A549 (cell line): ENCODE measurements at regions not wholly inside any gene's neighbourhood (a gene's known extent, or its start where the extent isn't known, plus 50 kb on each side); places are given as distances from the start of the nearest gene placed in this dataset.

Experiments used
- ATAC-seq, 2 experiments: fragments of 200-7000 bp in 1 of 2; fragments of >200 bp in 1 of 2; cut with Nextera tagmentation in 1 of 2; cut with Tn5 transposase in 1 of 2; 3 replicates each; pipeline versions ENCODE4 v1.8.0 to v1.9.1; 2018 to 2020; ENCODE audit warnings: mild to moderate bottlenecking in 1 of 2, moderate library complexity in 1 of 2
- CTCF ChIA-PET: fragments of 300-600 bp; sonication (Branson Sonifier 250); formaldehyde crosslinking; extraction: SDS; loops from one replicate; lab custom pipeline; 2021; ENCODE audit warnings: antibody characterized with exemption, inconsistent platforms; lab: Yijun Ruan, JAX
- POLR2A ChIA-PET: fragments of 350-600 bp; formaldehyde crosslinking; extraction: SDS; loops from one replicate; lab custom pipeline; 2021; ENCODE audit warnings: antibody characterized with exemption, inconsistent platforms; lab: Yijun Ruan, JAX
- DNase-seq, 2 experiments: peaks; one replicate each; pipeline versions ENCODE4 v3.0.0 to v3.0.0-alpha.2; 2011 to 2016; ENCODE audit warnings: low read depth in 1 of 2, low spot score in 1 of 2
- FAIRE-seq: peaks from 2 replicates; lab custom pipeline; 2011; peaks lifted over from hg19 to GRCh38; lab: Jason Lieb, UNC
- H3K27ac ChIP-seq, 2 experiments: fragments of >200 bp; sonication (Bioruptor Twin); formaldehyde crosslinking; 3 replicates each; pipeline ENCODE4 v1.5.1; 2016 to 2017
- H3K4me1 ChIP-seq: fragments of >200 bp; sonication (Bioruptor Twin); formaldehyde crosslinking; 3 replicates; pipeline ENCODE4 v1.6.1; 2016
- H3K4me2 ChIP-seq: fragments of >200 bp; sonication (Bioruptor Twin); formaldehyde crosslinking; 3 replicates; pipeline ENCODE4 v1.6.1; 2016
- H3K4me3 ChIP-seq: fragments of >200 bp; sonication (Bioruptor Twin); formaldehyde crosslinking; 3 replicates; pipeline ENCODE4 v1.5.1; 2016
- H3K9me3 ChIP-seq: fragments of >200 bp; sonication (Bioruptor Twin); formaldehyde crosslinking; 3 replicates; pipeline ENCODE4 v1.6.1; 2016
- BHLHE40 ChIP-seq: IDR thresholded peaks from 2 replicates; pipeline ENCODE4 v1.6.1; 2012; ENCODE audit warnings: low read depth, low read length, inconsistent platforms
- CBX2 ChIP-seq: fragments of 200-600 bp; sonication (generic); IDR thresholded peaks from 2 replicates; pipeline ENCODE4 v1.6.1; 2016; ENCODE audit warnings: low read depth, mild to moderate bottlenecking, borderline replicate concordance
- CBX8 ChIP-seq: fragments of 200-600 bp; sonication (generic); IDR thresholded peaks from 2 replicates; pipeline ENCODE4 v1.6.1; 2016
- CHD4 ChIP-seq: fragments of 200-600 bp; sonication (generic); IDR thresholded peaks from 2 replicates; pipeline ENCODE4 v1.6.1; 2016; ENCODE audit warnings: antibody characterized with exemption, mild to moderate bottlenecking, borderline replicate concordance
- ESRRA ChIP-seq: fragments of 150-350 bp; IDR thresholded peaks from 2 replicates; pipeline ENCODE4 v1.6.1; 2014; ENCODE audit warnings: mild to moderate bottlenecking, low read length, borderline replicate concordance
- FOSL2 ChIP-seq, 2 experiments: fragments of 450-650 bp in 1 of 2; fragments of >200 bp in 1 of 2; sonication (Bioruptor Twin) in 1 of 2; formaldehyde crosslinking; IDR thresholded peaks; 2 replicates each; pipeline versions ENCODE4 v1.5.0 to v1.6.1; 2016 to 2020; ENCODE audit warnings: mild to moderate bottlenecking in 1 of 2, moderate library complexity in 1 of 2
- FOXS1 ChIP-seq: fragments of 250-450 bp; sonication (Bioruptor Pico); IDR thresholded peaks from 2 replicates; pipeline ENCODE4 v1.5.0; 2020; ENCODE audit warnings: mild to moderate bottlenecking, moderate library complexity
- HDAC2 ChIP-seq: fragments of 200-600 bp; sonication (generic); IDR thresholded peaks from 2 replicates; pipeline ENCODE4 v1.6.1; 2016
- HOXA7 ChIP-seq: fragments of 250-450 bp; sonication (Bioruptor Pico); IDR thresholded peaks from 2 replicates; pipeline ENCODE4 v1.5.0; 2020; ENCODE audit warnings: mild to moderate bottlenecking, moderate library complexity
- HOXB13 ChIP-seq: fragments of 250-450 bp; sonication (Bioruptor Pico); IDR thresholded peaks from 2 replicates; pipeline ENCODE4 v1.5.0; 2020; ENCODE audit warnings: low read depth, mild to moderate bottlenecking, moderate library complexity
- HOXB5 ChIP-seq: fragments of 250-450 bp; sonication (Bioruptor Pico); IDR thresholded peaks from 2 replicates; pipeline ENCODE4 v1.5.0; 2020; ENCODE audit warnings: mild to moderate bottlenecking, moderate library complexity
- JUNB ChIP-seq: fragments of >200 bp; sonication (Bioruptor Twin); formaldehyde crosslinking; IDR thresholded peaks from 2 replicates; pipeline ENCODE4 v1.6.1; 2016
- KDM1A ChIP-seq: fragments of 200-600 bp; sonication (generic); IDR thresholded peaks from 2 replicates; pipeline ENCODE4 v1.6.1; 2016; ENCODE audit warnings: low read depth, mild to moderate bottlenecking
- KDM5A ChIP-seq: fragments of 200-600 bp; sonication (generic); IDR thresholded peaks from 2 replicates; pipeline ENCODE4 v1.6.1; 2016; ENCODE audit warnings: antibody characterized with exemption, mild to moderate bottlenecking
- MAFK ChIP-seq: fragments of 450-650 bp; IDR thresholded peaks from 2 replicates; pipeline ENCODE4 v1.6.1; 2014; ENCODE audit not compliant: partially characterized antibody
- NPAS2 ChIP-seq: fragments of 250-450 bp; sonication (Bioruptor Pico); IDR thresholded peaks from 2 replicates; pipeline ENCODE4 v1.8.0; 2022; ENCODE audit warnings: mild to moderate bottlenecking, moderate library complexity, borderline replicate concordance
- PHF8 ChIP-seq: fragments of 200-600 bp; sonication (generic); IDR thresholded peaks from 2 replicates; pipeline ENCODE4 v1.6.1; 2016; ENCODE audit warnings: low read depth, mild to moderate bottlenecking, antibody characterized with exemption, moderate library complexity, borderline replicate concordance
- POLR2A ChIP-seq: IDR thresholded peaks from 2 replicates; pipeline ENCODE4 v1.6.1; 2012; ENCODE audit warnings: mild to moderate bottlenecking, low read length
- RAD21 ChIP-seq, 2 experiments: fragments of >200 bp in 1 of 2; sonication (Bioruptor Twin) in 1 of 2; formaldehyde crosslinking in 1 of 2; IDR thresholded peaks in 1 of 2; conservative IDR thresholded peaks in 1 of 2; 2 replicates in 1 of 2; 3 replicates in 1 of 2; pipeline ENCODE4 v1.6.1; 2012 to 2018; ENCODE audit warnings: inconsistent platforms in 1 of 2
- RARB ChIP-seq: fragments of 250-450 bp; sonication (Bioruptor Pico); IDR thresholded peaks from 2 replicates; pipeline ENCODE4 v1.8.0; 2021; ENCODE audit warnings: mild to moderate bottlenecking, moderate library complexity
- RCOR1 ChIP-seq: fragments of 150-350 bp; IDR thresholded peaks from 2 replicates; pipeline ENCODE4 v1.6.1; 2014; ENCODE audit warnings: antibody characterized with exemption, low read length, low read depth
- SMC3 ChIP-seq: fragments of >200 bp; sonication (Bioruptor Twin); formaldehyde crosslinking; IDR thresholded peaks from 3 replicates; pipeline ENCODE4 v1.6.1; 2018; ENCODE audit warnings: inconsistent platforms
- SREBF2 ChIP-seq: fragments of 450-650 bp; IDR thresholded peaks from 2 replicates; pipeline ENCODE4 v1.6.1; 2014; ENCODE audit warnings: mild to moderate bottlenecking, moderate library complexity
- TFCP2L1 ChIP-seq: fragments of 250-450 bp; sonication (Bioruptor Pico); IDR thresholded peaks from 2 replicates; pipeline ENCODE4 v1.5.0; 2021; ENCODE audit warnings: mild to moderate bottlenecking
- TP53 ChIP-seq: fragments of 250-450 bp; sonication (Bioruptor Pico); IDR thresholded peaks from 2 replicates; pipeline ENCODE4 v1.5.0; 2021; ENCODE audit warnings: mild to moderate bottlenecking, moderate library complexity
- ZFP36 ChIP-seq: fragments of 450-650 bp; IDR thresholded peaks from 2 replicates; pipeline ENCODE4 v1.6.1; 2014; ENCODE audit warnings: borderline replicate concordance; ENCODE audit not compliant: partially characterized antibody
- ZNF302 ChIP-seq: fragments of 250-450 bp; sonication (Bioruptor Pico); IDR thresholded peaks from 2 replicates; pipeline ENCODE4 v1.9.0; 2021; ENCODE audit warnings: inconsistent platforms, mild to moderate bottlenecking, moderate library complexity
- WGBS: methylation state at CpG from one replicate; pipeline ENCODE4 v1.1.6; 2017; ENCODE audit errors: missing lambda C conversion rate; 5-methylcytosine and 5-hydroxymethylcytosine counted together
- TF ChIP-seq, protein P1 (sequence below): fragments of 450-650 bp; IDR thresholded peaks from 2 replicates; pipeline ENCODE4 v1.6.1; 2014; ENCODE audit warnings: antibody characterized with exemption
- TF ChIP-seq, protein P2 (sequence below): fragments of 150-350 bp; IDR thresholded peaks from 2 replicates; pipeline ENCODE4 v1.6.1; 2014; ENCODE audit warnings: low read depth, mild to moderate bottlenecking, low read length
- TF ChIP-seq, protein P3 (sequence below): fragments of >200 bp; sonication (Bioruptor Twin); formaldehyde crosslinking; IDR thresholded peaks from 2 replicates; pipeline ENCODE4 v1.6.1; 2016

DNA sequence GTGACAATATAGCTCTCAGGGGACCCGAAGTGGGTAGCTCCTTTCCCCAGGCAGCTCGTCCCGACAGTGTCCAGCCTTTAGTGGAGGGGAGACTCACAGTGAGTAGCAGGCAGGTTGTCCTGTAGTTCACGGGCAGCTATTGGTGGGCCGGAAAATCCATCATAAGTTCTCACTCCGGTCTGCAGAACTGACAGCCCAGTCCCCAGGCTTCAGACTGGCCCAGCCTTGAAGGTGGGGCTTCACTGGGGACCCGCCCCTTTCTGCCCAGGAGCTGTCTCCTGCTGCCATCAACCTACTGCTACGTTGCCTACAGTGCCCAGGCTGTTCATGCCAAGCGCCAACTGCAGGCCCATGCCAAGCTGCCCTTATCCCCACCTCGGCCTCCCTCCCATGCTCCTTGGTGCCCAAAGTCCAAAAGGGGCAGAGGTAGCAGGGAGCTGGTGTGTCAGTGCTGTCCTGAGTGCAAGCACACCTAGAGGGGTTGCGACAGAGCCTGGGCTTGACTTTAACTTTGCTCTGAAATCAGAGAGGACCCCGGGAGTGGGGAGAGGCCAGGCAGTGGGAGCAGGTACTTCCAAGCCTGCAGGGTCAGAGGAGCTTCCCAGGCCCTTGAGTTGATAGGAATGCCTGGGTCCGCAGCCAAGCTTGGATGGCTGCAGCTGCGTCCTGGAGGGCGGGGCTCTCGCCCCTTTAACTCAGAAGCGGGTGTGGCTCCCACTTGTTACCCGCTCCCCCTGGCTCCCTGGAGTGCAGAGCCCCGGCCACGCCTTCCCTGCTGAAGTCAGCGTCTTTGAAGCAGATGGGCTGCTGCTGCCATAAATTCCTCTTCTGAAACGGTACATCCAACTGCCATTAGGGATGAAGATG lies 1144.3 kb upstream of the NCAM2 start:
- ChIA-PET POLR2A (no interaction called here), CTCF (no interaction called here)
- Histone ChIP-seq H3K9me3 (no peaks in the 10 kb centered on the region), H3K27ac (no peak overlapping the region), H3K4me1 (no peaks in the 10 kb centered on the region), H3K4me3 (no peak overlapping the region), H3K4me2 (no peak overlapping the region)
- ATAC-seq (no peak), DNase-seq (no peak), FAIRE-seq (no peak)
- 5% methylated on average over 12 of the region's 22 CpGs for WGBS
- TF ChIP-seq ESRRA, result no peak
- TF ChIP-seq FOSL2 (IDR thresholded peaks at IDR 0.05), result no peak
- no peak for TF ChIP-seq FOSL2 (CRISPR knock-in tag; IDR thresholded peaks at IDR 0.05)
- TF ChIP-seq ZFP36, result no peak
- no peak for TF ChIP-seq TFCP2L1
- TF ChIP-seq RAD21 (conservative IDR thresholded peaks at IDR 0.05 in 1 of 2, IDR thresholded peaks at IDR 0.05 in 1 of 2), result no peak
- TF ChIP-seq JUNB, result no peak
- TF ChIP-seq PHF8, result no peak
- TF ChIP-seq POLR2A, result no peak
- TF ChIP-seq CBX8, result no peak
- no peak for TF ChIP-seq CHD4
- TF ChIP-seq, protein P1, sequence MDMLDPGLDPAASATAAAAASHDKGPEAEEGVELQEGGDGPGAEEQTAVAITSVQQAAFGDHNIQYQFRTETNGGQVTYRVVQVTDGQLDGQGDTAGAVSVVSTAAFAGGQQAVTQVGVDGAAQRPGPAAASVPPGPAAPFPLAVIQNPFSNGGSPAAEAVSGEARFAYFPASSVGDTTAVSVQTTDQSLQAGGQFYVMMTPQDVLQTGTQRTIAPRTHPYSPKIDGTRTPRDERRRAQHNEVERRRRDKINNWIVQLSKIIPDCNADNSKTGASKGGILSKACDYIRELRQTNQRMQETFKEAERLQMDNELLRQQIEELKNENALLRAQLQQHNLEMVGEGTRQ, result no peak

DNA sequence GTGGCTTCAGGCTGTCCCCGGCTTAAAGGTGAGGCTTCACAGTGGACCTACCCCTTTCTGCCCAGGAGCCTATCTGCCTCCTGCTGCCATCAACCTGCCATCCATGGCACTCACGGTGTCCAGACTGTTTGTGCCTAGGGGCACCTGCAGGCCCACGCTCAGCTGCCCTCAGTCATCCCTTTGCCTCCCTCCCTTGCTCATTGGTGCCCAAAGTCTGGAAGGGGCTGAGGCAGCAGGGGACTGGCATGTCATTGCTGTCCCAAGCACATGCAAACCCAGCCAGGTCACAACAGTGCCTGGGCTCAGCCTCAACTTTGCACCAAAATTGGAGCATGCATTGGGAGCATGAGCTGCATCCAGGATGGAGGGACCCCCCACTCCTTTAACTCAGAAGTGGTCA lies 1142.7 kb upstream of the NCAM2 start:
- Histone ChIP-seq H3K4me1 (no peaks in the 10 kb centered on the region), H3K4me2 (no peak overlapping the region), H3K27ac (no peak overlapping the region), H3K4me3 (no peak overlapping the region), H3K9me3 (no peaks in the 10 kb centered on the region)
- ATAC-seq (no peak), FAIRE-seq (no peak), DNase-seq (no peak)
- TF ChIP-seq, protein P2, sequence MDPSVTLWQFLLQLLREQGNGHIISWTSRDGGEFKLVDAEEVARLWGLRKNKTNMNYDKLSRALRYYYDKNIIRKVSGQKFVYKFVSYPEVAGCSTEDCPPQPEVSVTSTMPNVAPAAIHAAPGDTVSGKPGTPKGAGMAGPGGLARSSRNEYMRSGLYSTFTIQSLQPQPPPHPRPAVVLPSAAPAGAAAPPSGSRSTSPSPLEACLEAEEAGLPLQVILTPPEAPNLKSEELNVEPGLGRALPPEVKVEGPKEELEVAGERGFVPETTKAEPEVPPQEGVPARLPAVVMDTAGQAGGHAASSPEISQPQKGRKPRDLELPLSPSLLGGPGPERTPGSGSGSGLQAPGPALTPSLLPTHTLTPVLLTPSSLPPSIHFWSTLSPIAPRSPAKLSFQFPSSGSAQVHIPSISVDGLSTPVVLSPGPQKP, result no peak
- TF ChIP-seq HOXB13 (CRISPR knock-in tag), result no peak
- TF ChIP-seq ZNF302 (CRISPR knock-in tag), result no peak
- no peak for TF ChIP-seq BHLHE40
- no peak for TF ChIP-seq NPAS2 (CRISPR knock-in tag)
- TF ChIP-seq, protein P3, sequence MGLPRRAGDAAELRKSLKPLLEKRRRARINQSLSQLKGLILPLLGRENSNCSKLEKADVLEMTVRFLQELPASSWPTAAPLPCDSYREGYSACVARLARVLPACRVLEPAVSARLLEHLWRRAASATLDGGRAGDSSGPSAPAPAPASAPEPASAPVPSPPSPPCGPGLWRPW, result no peak
- no peak for TF ChIP-seq HOXB5
- ChIA-PET POLR2A (no interaction called here), CTCF (no interaction called here)
- 0% methylated on average over 2 of the region's 3 CpGs for WGBS

DNA sequence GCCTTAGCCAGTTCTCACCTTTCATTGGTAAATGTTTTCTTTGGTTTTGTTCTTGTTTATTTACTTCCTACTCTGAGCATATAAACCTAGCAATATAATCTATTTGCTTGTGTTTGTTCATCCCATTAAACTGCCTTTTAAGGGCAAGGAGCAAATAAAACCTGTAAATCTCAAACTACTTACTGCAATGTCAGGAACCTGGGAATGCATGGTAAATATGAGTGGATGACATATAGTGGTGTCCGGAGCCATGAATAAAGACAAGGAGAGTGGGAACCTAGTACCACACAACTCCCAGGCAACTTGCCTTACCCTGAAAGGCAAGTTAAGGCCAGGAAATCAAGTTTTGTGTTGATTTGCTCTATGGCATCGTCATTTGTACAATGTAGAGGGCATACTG lies 1133.7 kb upstream of the NCAM2 start:
- TF ChIP-seq KDM1A (no peak), BHLHE40 (no peak), CBX2 (no peak), TP53 (CRISPR knock-in tag) (no peak), MAFK (no peak), SMC3 (no peak), KDM5A (no peak), RARB (CRISPR knock-in tag) (no peak), ZFP36 (no peak), HDAC2 (no peak), HOXA7 (CRISPR knock-in tag) (no peak), FOXS1 (no peak), RCOR1 (no peak), SREBF2 (no peak)
- TF ChIP-seq, protein P2, result no peak
- TF ChIP-seq, all 56 proteins: peak for 0
- FAIRE-seq, result no peak
- DNase-seq, result no peak
- Histone ChIP-seq H3K4me1 (no peaks in the 10 kb centered on the region), H3K9me3 (no peaks in the 10 kb centered on the region), H3K27ac (no peak overlapping the region), H3K4me2 (no peak overlapping the region), H3K4me3 (no peak overlapping the region)
- no peak for ATAC-seq
- WGBS, result 33% methylated on average over 2 of the region's 2 CpGs
- POLR2A ChIA-PET, result no interaction called here
- CTCF ChIA-PET, result no interaction called here
